ENCODE measurements at regions not wholly inside any gene's neighbourhood (a gene's known extent, or its start where the extent isn't known, plus 50 kb on each side); places are given as distances from the start of the nearest gene placed in this dataset.

GRCh38 chr5:74112372-74113195, 486.6 kb downstream of the ARHGEF28 start:
- Mint-ChIP-seq H3K4me1 (ENCODE audit: low read depth, unreplicated experiment) (peaks cover 5% of the 10 kb centered on the region), H3K4me3 (ENCODE audit: unreplicated experiment) (no peak overlapping the region), H3K9me3 (ENCODE audit: unreplicated experiment) (no peaks in the 10 kb centered on the region), H3K27ac (ENCODE audit: unreplicated experiment) (no peak overlapping the region), H3K36me3 (ENCODE audit: unreplicated experiment) (no peaks in the 10 kb centered on the region), H3K27me3 (ENCODE audit: unreplicated experiment) (no peaks in the 10 kb centered on the region)
- no peak for DNase-seq
- TF ChIP-seq, protein P1, sequence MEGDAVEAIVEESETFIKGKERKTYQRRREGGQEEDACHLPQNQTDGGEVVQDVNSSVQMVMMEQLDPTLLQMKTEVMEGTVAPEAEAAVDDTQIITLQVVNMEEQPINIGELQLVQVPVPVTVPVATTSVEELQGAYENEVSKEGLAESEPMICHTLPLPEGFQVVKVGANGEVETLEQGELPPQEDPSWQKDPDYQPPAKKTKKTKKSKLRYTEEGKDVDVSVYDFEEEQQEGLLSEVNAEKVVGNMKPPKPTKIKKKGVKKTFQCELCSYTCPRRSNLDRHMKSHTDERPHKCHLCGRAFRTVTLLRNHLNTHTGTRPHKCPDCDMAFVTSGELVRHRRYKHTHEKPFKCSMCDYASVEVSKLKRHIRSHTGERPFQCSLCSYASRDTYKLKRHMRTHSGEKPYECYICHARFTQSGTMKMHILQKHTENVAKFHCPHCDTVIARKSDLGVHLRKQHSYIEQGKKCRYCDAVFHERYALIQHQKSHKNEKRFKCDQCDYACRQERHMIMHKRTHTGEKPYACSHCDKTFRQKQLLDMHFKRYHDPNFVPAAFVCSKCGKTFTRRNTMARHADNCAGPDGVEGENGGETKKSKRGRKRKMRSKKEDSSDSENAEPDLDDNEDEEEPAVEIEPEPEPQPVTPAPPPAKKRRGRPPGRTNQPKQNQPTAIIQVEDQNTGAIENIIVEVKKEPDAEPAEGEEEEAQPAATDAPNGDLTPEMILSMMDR (IDR thresholded peaks at IDR 0.05; ENCODE audit: partially characterized antibody, unreplicated experiment): no peak

DNA sequence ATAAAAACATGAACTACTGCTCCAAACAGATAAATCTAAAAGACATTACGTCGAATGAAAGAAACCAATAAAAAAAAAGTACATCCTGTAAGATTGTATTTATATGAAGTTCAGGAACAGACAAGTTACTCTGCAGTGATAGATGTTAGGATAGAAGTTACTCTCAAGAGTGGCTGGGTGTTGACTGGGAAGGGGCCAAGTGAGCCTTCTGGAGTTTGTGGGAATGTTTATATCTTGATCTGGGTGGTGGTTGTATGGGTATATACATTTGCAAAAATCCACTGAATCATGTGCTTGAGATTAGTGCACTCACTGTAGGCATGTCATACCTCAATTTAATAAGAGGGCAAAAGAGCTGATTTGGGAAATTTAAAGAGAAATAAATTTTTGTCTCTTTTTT, 485.8 kb downstream of the ARHGEF28 start:
- no peaks in the 10 kb centered on the region for H3K9me3 Mint-ChIP-seq (ENCODE audit: unreplicated experiment)
- no peaks in the 10 kb centered on the region for H3K27me3 Mint-ChIP-seq (ENCODE audit: unreplicated experiment)

GRCh38 chr5:74109344-74109743, 483.3 kb downstream of the ARHGEF28 start:
- Mint-ChIP-seq H3K4me3 (ENCODE audit: unreplicated experiment) (no peak overlapping the region), H3K27me3 (ENCODE audit: unreplicated experiment) (peaks cover 2% of the 10 kb centered on the region), H3K27ac (ENCODE audit: unreplicated experiment) (no peak overlapping the region), H3K9me3 (ENCODE audit: unreplicated experiment) (no peaks in the 10 kb centered on the region), H3K36me3 (ENCODE audit: unreplicated experiment) (no peaks in the 10 kb centered on the region), H3K4me1 (ENCODE audit: low read depth, unreplicated experiment) (peaks cover 7% of the 10 kb centered on the region)
- TF ChIP-seq, protein P1 (IDR thresholded peaks at IDR 0.05; ENCODE audit: partially characterized antibody, unreplicated experiment): no peak
- no peak for DNase-seq

More for the DNA sequence above, 485.8 kb downstream of the ARHGEF28 start:
- no peak overlapping the region for H3K27ac Mint-ChIP-seq (ENCODE audit: unreplicated experiment)
- H3K36me3 Mint-ChIP-seq (ENCODE audit: unreplicated experiment): no peaks in the 10 kb centered on the region
- TF ChIP-seq, protein P1 (IDR thresholded peaks at IDR 0.05; ENCODE audit: partially characterized antibody, unreplicated experiment): no peak
- H3K4me1 Mint-ChIP-seq (ENCODE audit: low read depth, unreplicated experiment): peaks cover 5% of the 10 kb centered on the region
- H3K4me3 Mint-ChIP-seq (ENCODE audit: unreplicated experiment): no peak overlapping the region
- no peak for DNase-seq

GRCh38 chr5:74107899-74108298, 481.9 kb downstream of the ARHGEF28 start:
- Mint-ChIP-seq H3K36me3 (ENCODE audit: unreplicated experiment) (no peaks in the 10 kb centered on the region), H3K9me3 (ENCODE audit: unreplicated experiment) (no peaks in the 10 kb centered on the region), H3K4me1 (ENCODE audit: low read depth, unreplicated experiment) (peaks cover 4% of the 10 kb centered on the region), H3K4me3 (ENCODE audit: unreplicated experiment) (no peak overlapping the region), H3K27me3 (ENCODE audit: unreplicated experiment) (peaks cover 2% of the 10 kb centered on the region), H3K27ac (ENCODE audit: unreplicated experiment) (no peak overlapping the region)
- no peak for DNase-seq
- TF ChIP-seq, protein P1 (IDR thresholded peaks at IDR 0.05; ENCODE audit: partially characterized antibody, unreplicated experiment): no peak

DNA sequence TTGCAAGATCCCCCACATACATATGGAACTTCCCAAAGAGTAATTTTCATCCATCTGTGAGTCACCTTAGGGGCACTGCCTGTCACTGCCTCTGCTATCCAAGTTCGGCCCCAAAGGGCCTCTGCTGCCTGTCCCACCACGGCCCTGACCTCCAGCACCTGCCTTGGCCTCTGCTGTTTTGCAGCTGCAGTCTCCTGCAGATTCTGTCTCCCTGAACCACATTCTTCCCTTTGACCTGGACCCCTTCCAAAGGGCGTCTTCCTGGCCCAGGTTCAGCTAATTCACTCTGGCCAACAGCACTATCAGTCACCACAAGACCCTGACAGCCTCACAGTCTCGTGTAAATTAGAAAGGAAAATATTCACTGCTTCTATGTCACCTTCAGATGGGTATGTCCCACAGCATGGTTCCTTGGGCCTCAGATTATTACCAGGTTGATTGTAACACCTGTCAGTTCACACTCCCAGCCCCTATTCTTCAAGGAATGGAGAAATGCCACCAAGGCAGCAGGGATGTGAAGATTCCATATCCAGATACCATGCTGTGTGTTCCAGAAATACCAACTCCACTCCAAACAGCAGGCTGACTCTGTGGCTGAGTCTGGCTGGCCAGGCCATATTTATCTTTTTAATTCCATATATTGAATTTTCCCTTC, 479.3 kb downstream of the ARHGEF28 start:
- TF ChIP-seq, protein P1 (IDR thresholded peaks at IDR 0.05; ENCODE audit: partially characterized antibody, unreplicated experiment): no peak
- Mint-ChIP-seq H3K36me3 (ENCODE audit: unreplicated experiment) (no peaks in the 10 kb centered on the region), H3K4me3 (ENCODE audit: unreplicated experiment) (no peak overlapping the region), H3K4me1 (ENCODE audit: low read depth, unreplicated experiment) (peaks cover 13% of the 10 kb centered on the region), H3K27me3 (ENCODE audit: unreplicated experiment) (peaks cover 2% of the 10 kb centered on the region), H3K9me3 (ENCODE audit: unreplicated experiment) (no peaks in the 10 kb centered on the region), H3K27ac (ENCODE audit: unreplicated experiment) (no peak overlapping the region)
- DNase-seq: no peak
